IMR-90 (cell line): ENCODE measurements at regions not wholly inside any gene's neighbourhood (a gene's known extent, or its start where the extent isn't known, plus 50 kb on each side); places are given as distances from the start of the nearest gene placed in this dataset.

ENCODE experiments used
- ATAC-seq: fragments of 200-7000 bp; cut with Tn5 transposase; 2 replicates; pipeline ENCODE4 v1.9.1; 2020; ENCODE audit warnings: low read depth, mild to moderate bottlenecking, moderate library complexity
- BruUV-seq: library from RNA; stranded (reverse); fragments of 400-500 nt; replicated peaks from 2 replicates; lab custom pipeline; 2021; lab: Mats Ljungman, UMichigan
- CTCF ChIA-PET: fragments of 300-600 bp; formaldehyde crosslinking; extraction: SDS; loops from one replicate; lab custom pipeline; 2021; ENCODE audit warnings: antibody characterized with exemption; lab: Yijun Ruan, JAX
- POLR2A ChIA-PET: fragments of 300-600 bp; sonication (Branson Sonifier 250); formaldehyde crosslinking; loops from one replicate; lab custom pipeline; 2022; ENCODE audit warnings: antibody characterized with exemption; ENCODE audit not compliant: unreplicated experiment; lab: Charles Lee
- DNase-seq: peaks from one replicate; pipeline ENCODE4 v3.0.0; 2013
- H2AFZ ChIP-seq: replicated peaks from 2 replicates; pipeline ENCODE3; 2013; ENCODE audit warnings: low read length, mild to moderate bottlenecking; ENCODE audit not compliant: poor library complexity
- H2AK5ac ChIP-seq: 2 replicates; pipeline ENCODE4 v1.6.1; 2013; ENCODE audit warnings: low read depth, low read length, inconsistent platforms
- H2AK9ac ChIP-seq: replicated peaks from 2 replicates; pipeline ENCODE3; 2013; ENCODE audit warnings: mild to moderate bottlenecking, low read depth, low read length, moderate library complexity; ENCODE audit not compliant: poor library complexity
- H2BK120ac ChIP-seq: 2 replicates; pipeline ENCODE4 v1.6.1; 2013; ENCODE audit warnings: low read depth, low read length, inconsistent platforms
- H2BK15ac ChIP-seq: 3 replicates; pipeline ENCODE4 v1.6.1; 2013; ENCODE audit warnings: low read depth, low read length, inconsistent platforms
- H2BK20ac ChIP-seq: 2 replicates; pipeline ENCODE4 v1.6.1; 2013; ENCODE audit warnings: low read depth, mild to moderate bottlenecking, inconsistent platforms, low read length, moderate library complexity
- H2BK5ac ChIP-seq: 2 replicates; pipeline ENCODE4 v1.6.1; 2013; ENCODE audit warnings: mild to moderate bottlenecking, low read depth, low read length, inconsistent platforms; ENCODE audit not compliant: poor library complexity, severe bottlenecking
- H3K14ac ChIP-seq: replicated peaks from 2 replicates; pipeline ENCODE4 v1.6.1; 2013; ENCODE audit warnings: low read depth, low read length, inconsistent platforms
- H3K18ac ChIP-seq: 2 replicates; pipeline ENCODE4 v1.6.1; 2013; ENCODE audit warnings: low read depth, low read length, control low read depth
- H3K23ac ChIP-seq: 2 replicates; pipeline ENCODE4 v1.6.1; 2013; ENCODE audit warnings: low read depth, low read length, inconsistent platforms
- H3K27ac ChIP-seq: 2 replicates; pipeline ENCODE4 v1.5.1; 2013; ENCODE audit warnings: mild to moderate bottlenecking, control low read depth, low read length; ENCODE audit not compliant: insufficient read depth
- H3K27me3 ChIP-seq: 2 replicates; pipeline ENCODE4 v1.6.1; 2013; ENCODE audit warnings: low read length; ENCODE audit not compliant: control insufficient read depth, insufficient read depth
- H3K36me3 ChIP-seq: 2 replicates; pipeline ENCODE4 v1.6.1; 2013; ENCODE audit warnings: low read length, mixed read lengths; ENCODE audit not compliant: control insufficient read depth, insufficient read depth
- H3K4ac ChIP-seq: 2 replicates; pipeline ENCODE4 v1.6.1; 2013; ENCODE audit warnings: low read depth, low read length, inconsistent platforms
- H3K4me1 ChIP-seq: 2 replicates; pipeline ENCODE4 v1.6.1; 2013; ENCODE audit warnings: low read length, mixed read lengths; ENCODE audit not compliant: control insufficient read depth, insufficient read depth
- H3K4me2 ChIP-seq: 2 replicates; pipeline ENCODE4 v1.6.1; 2013; ENCODE audit warnings: low read depth, mild to moderate bottlenecking, control low read depth, low read length, moderate library complexity
- H3K4me3 ChIP-seq: 2 replicates; pipeline ENCODE4 v1.5.1; 2013; ENCODE audit warnings: low read depth, mild to moderate bottlenecking, control low read depth, low read length, moderate library complexity; ENCODE audit not compliant: insufficient read depth
- H3K56ac ChIP-seq: 2 replicates; pipeline ENCODE4 v1.6.1; 2013; ENCODE audit warnings: low read length, inconsistent platforms; ENCODE audit not compliant: insufficient read depth; ENCODE audit errors: extremely low read depth
- H3K79me1 ChIP-seq, 2 experiments: 2 replicates each; pipeline ENCODE4 v1.6.1; 2013; ENCODE audit warnings: low read length in 2 of 2, inconsistent platforms in 1 of 2, low read depth in 1 of 2
- H3K9ac ChIP-seq: 2 replicates; pipeline ENCODE4 v1.6.1; 2013; ENCODE audit warnings: low read depth, low read length, control low read depth
- H3K9me1 ChIP-seq: 2 replicates; pipeline ENCODE4 v1.6.1; 2013; ENCODE audit warnings: low read length, inconsistent platforms; ENCODE audit not compliant: insufficient read depth
- H3K9me3 ChIP-seq: 2 replicates; pipeline ENCODE4 v1.6.1; 2013; ENCODE audit warnings: low read length; ENCODE audit not compliant: control insufficient read depth, insufficient read depth
- H4K20me1 ChIP-seq: 2 replicates; pipeline ENCODE4 v1.6.1; 2013; ENCODE audit warnings: low read length, inconsistent platforms; ENCODE audit not compliant: insufficient read depth
- H4K5ac ChIP-seq: 2 replicates; pipeline ENCODE4 v1.6.1; 2013; ENCODE audit warnings: mild to moderate bottlenecking, low read depth, low read length, control low read depth
- H4K8ac ChIP-seq, 2 experiments: 2 replicates each; pipeline ENCODE4 v1.6.1; 2013; ENCODE audit warnings: low read depth in 2 of 2, low read length in 2 of 2, control low read depth in 1 of 2, inconsistent platforms in 1 of 2
- H4K91ac ChIP-seq: 2 replicates; pipeline ENCODE4 v1.6.1; 2013; ENCODE audit warnings: low read depth, low read length, inconsistent platforms; ENCODE audit not compliant: insufficient read depth
- BHLHE40 ChIP-seq: fragments of 150-350 bp; IDR thresholded peaks from 2 replicates; pipeline ENCODE4 v1.6.1; 2016; ENCODE audit warnings: mild to moderate bottlenecking, low read depth, low read length
- CEBPB ChIP-seq: IDR thresholded peaks from 2 replicates; pipeline ENCODE4 v1.6.1; 2012; ENCODE audit warnings: low read depth, low read length, improper control_type of control experiment
- CHD1 ChIP-seq: IDR thresholded peaks from 2 replicates; pipeline ENCODE4 v1.6.1; 2012; ENCODE audit warnings: low read depth, low read length, improper control_type of control experiment
- FOS ChIP-seq: fragments of 150-350 bp; IDR thresholded peaks from 2 replicates; pipeline ENCODE4 v1.6.1; 2016; ENCODE audit warnings: low read depth, low read length
- MAFK ChIP-seq: IDR thresholded peaks from 2 replicates; pipeline ENCODE4 v1.6.1; 2012; ENCODE audit warnings: low read depth, low read length, improper control_type of control experiment
- MAZ ChIP-seq: IDR thresholded peaks from 2 replicates; pipeline ENCODE4 v1.6.1; 2012; ENCODE audit warnings: low read depth, mild to moderate bottlenecking, low read length, improper control_type of control experiment, moderate library complexity, borderline replicate concordance
- MXI1 ChIP-seq: IDR thresholded peaks from 2 replicates; pipeline ENCODE4 v1.6.1; 2012; ENCODE audit warnings: low read depth, mild to moderate bottlenecking, low read length, moderate library complexity, borderline replicate concordance
- NFE2L2 ChIP-seq: fragments of 150-350 bp; IDR thresholded peaks from 2 replicates; pipeline ENCODE4 v1.6.1; 2016; ENCODE audit warnings: low read depth, mild to moderate bottlenecking, low read length
- POLR2A ChIP-seq: IDR thresholded peaks from 2 replicates; pipeline ENCODE4 v1.6.1; 2012; ENCODE audit warnings: mild to moderate bottlenecking, low read depth, low read length
- RAD21 ChIP-seq: IDR thresholded peaks from 2 replicates; pipeline ENCODE4 v1.6.1; 2012; ENCODE audit warnings: low read length, improper control_type of control experiment
- RCOR1 ChIP-seq: IDR thresholded peaks from 2 replicates; pipeline ENCODE4 v1.6.1; 2012; ENCODE audit warnings: mild to moderate bottlenecking, low read length, improper control_type of control experiment; ENCODE audit not compliant: insufficient replicate concordance
- RFX5 ChIP-seq: IDR thresholded peaks from 2 replicates; pipeline ENCODE4 v1.8.0; 2012; ENCODE audit warnings: low read depth, mild to moderate bottlenecking, low read length, moderate library complexity
- SMC3 ChIP-seq: fragments of 150-350 bp; IDR thresholded peaks from 2 replicates; pipeline ENCODE4 v1.6.1; 2016; ENCODE audit warnings: low read depth, mild to moderate bottlenecking, antibody characterized with exemption, low read length, moderate library complexity
- WGBS, 2 experiments: methylation state at CpG; one replicate each; pipeline versions ENCODE4 v1.1.5 to v1.1.7; 2013; ENCODE audit warnings: missing lambda C conversion rate in 2 of 2; ENCODE audit not compliant: insufficient read length in 1 of 2; ENCODE audit errors: extremely low coverage in 2 of 2; 5-methylcytosine and 5-hydroxymethylcytosine counted together
- dilution Hi-C: fragments of 300-500 bp; cut with HindIII; formaldehyde crosslinking; loops from one replicate; pipeline ENCODE4 v1.14.3; 2018; ENCODE audit warnings: low sequenced_read_pairs; ENCODE audit not compliant: unreplicated experiment
- in situ Hi-C: fragments of 300-500 bp; cut with MboI; formaldehyde crosslinking; loops from 3 replicates; pipeline ENCODE4 v1.14.3; 2019; ENCODE audit warnings: low sequenced_read_pairs, inconsistent platforms, mixed read lengths
- intact Hi-C: fragments of 100-400 bp; cut with micrococcal nuclease; formaldehyde crosslinking; loops from 2 replicates; pipeline ENCODE4 v1.10.0; 2022
- TF ChIP-seq, protein P1 (sequence below): fragments of 150-350 bp; IDR thresholded peaks from 2 replicates; pipeline ENCODE4 v1.6.1; 2017; ENCODE audit warnings: mild to moderate bottlenecking, antibody characterized with exemption, low read length, low read depth
- TF ChIP-seq, protein P2 (sequence below): conservative IDR thresholded peaks from 2 replicates; pipeline ENCODE4 v1.5.1; 2012; ENCODE audit warnings: mild to moderate bottlenecking, low read depth, low read length, improper control_type of control experiment
- TF ChIP-seq, protein P3 (sequence below): fragments of 150-350 bp; IDR thresholded peaks from 2 replicates; pipeline ENCODE4 v1.6.1; 2016; ENCODE audit warnings: low read depth, mild to moderate bottlenecking, low read length, moderate library complexity, borderline replicate concordance

DNA sequence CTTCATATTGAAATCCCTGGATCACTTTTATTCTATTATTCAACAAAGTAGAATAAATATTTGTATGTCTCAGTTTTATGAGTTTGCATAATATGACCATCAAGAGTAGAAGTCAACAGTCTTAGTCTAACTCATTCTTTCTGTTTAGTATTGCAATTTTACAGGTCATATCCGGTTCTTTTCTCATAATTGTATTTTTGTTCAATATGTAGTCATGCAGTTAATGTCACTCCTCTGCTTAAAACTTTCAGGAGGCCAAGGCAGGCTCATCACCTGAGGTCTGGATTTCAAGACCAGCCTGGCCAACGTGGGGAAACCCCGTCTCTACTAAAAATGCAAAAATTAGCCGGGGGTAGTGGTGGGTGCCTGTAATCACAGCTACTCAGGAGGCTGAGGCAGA is 148.4 kb upstream of the TRPM3 start:
- Histone ChIP-seq H2BK120ac (no peak overlapping the region), H4K5ac (no peak overlapping the region), H3K9me1 (no peaks in the 10 kb centered on the region), H2AK9ac (no peak overlapping the region), H3K23ac (no peak overlapping the region), H3K27me3 (no peaks in the 10 kb centered on the region), H3K79me1 (no peaks in the 10 kb centered on the region), H3K9ac (no peak overlapping the region), H4K8ac (no peak overlapping the region), H3K18ac (no peak overlapping the region), H3K4me1 (no peaks in the 10 kb centered on the region), H3K56ac (no peak overlapping the region), H3K9me3 (no peaks in the 10 kb centered on the region), H3K36me3 (no peaks in the 10 kb centered on the region), H2BK20ac (no peak overlapping the region), H3K14ac (no peak overlapping the region), H4K91ac (no peak overlapping the region), H3K4me3 (no peak overlapping the region), H2BK15ac (no peak overlapping the region), H4K20me1 (no peaks in the 10 kb centered on the region), H3K27ac (no peak overlapping the region), H2AFZ (no peak overlapping the region), H3K4me2 (no peak overlapping the region), H2BK5ac (no peak overlapping the region), H2AK5ac (no peak overlapping the region), H3K4ac (no peak overlapping the region)
- WGBS, 2 experiments, result 20% methylated on average over 1 of the region's 4 CpGs; no CpG with 5 or more reads in 1 of the 2 experiments
- TF ChIP-seq MAFK (no peak), FOS (no peak), MXI1 (no peak), NFE2L2 (no peak), BHLHE40 (no peak), CEBPB (no peak), SMC3 (no peak), CHD1 (no peak), RAD21 (no peak), MAZ (no peak), RCOR1 (no peak), POLR2A (no peak), RFX5 (no peak)
- TF ChIP-seq, protein P1, sequence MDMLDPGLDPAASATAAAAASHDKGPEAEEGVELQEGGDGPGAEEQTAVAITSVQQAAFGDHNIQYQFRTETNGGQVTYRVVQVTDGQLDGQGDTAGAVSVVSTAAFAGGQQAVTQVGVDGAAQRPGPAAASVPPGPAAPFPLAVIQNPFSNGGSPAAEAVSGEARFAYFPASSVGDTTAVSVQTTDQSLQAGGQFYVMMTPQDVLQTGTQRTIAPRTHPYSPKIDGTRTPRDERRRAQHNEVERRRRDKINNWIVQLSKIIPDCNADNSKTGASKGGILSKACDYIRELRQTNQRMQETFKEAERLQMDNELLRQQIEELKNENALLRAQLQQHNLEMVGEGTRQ, result no peak
- TF ChIP-seq, protein P2, sequence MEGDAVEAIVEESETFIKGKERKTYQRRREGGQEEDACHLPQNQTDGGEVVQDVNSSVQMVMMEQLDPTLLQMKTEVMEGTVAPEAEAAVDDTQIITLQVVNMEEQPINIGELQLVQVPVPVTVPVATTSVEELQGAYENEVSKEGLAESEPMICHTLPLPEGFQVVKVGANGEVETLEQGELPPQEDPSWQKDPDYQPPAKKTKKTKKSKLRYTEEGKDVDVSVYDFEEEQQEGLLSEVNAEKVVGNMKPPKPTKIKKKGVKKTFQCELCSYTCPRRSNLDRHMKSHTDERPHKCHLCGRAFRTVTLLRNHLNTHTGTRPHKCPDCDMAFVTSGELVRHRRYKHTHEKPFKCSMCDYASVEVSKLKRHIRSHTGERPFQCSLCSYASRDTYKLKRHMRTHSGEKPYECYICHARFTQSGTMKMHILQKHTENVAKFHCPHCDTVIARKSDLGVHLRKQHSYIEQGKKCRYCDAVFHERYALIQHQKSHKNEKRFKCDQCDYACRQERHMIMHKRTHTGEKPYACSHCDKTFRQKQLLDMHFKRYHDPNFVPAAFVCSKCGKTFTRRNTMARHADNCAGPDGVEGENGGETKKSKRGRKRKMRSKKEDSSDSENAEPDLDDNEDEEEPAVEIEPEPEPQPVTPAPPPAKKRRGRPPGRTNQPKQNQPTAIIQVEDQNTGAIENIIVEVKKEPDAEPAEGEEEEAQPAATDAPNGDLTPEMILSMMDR, result no peak
- TF ChIP-seq, protein P3, sequence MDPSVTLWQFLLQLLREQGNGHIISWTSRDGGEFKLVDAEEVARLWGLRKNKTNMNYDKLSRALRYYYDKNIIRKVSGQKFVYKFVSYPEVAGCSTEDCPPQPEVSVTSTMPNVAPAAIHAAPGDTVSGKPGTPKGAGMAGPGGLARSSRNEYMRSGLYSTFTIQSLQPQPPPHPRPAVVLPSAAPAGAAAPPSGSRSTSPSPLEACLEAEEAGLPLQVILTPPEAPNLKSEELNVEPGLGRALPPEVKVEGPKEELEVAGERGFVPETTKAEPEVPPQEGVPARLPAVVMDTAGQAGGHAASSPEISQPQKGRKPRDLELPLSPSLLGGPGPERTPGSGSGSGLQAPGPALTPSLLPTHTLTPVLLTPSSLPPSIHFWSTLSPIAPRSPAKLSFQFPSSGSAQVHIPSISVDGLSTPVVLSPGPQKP, result no peak
- ChIA-PET CTCF (no interaction called here), POLR2A (no interaction called here)
- dilution Hi-C loops, result no loop called here
- ATAC-seq (no peak), DNase-seq (no peak)
- in situ Hi-C loops, result no loop called here
- no TSS peak for BruUV-seq
- intact Hi-C loops, result loop anchor here (5.0 kb wide), 1 partner anchor 48 kb away; no protein-coding TSS in a partner anchor
